HEK293T (cell line): ENCODE measurements at regions not wholly inside any gene's neighbourhood (a gene's known extent, or its start where the extent isn't known, plus 50 kb on each side); places are given as distances from the start of the nearest gene placed in this dataset.
A peak's percentile ranks its signal among the peaks of the same experiment; 100 is the strongest.
"Not testable (repeated sequence)": the region's sequence is repeated elsewhere in the genome, so short reads cannot be mapped to it uniquely, and the experiment has no call there.

Experiments
- CTCF ChIA-PET: fragments of 350-600 bp; formaldehyde crosslinking; extraction: SDS; loops from one replicate; lab custom pipeline; 2021; ENCODE audit warnings: antibody characterized with exemption, inconsistent platforms; lab: Yijun Ruan, JAX
- POLR2A ChIA-PET: fragments of 350-600 bp; formaldehyde crosslinking; extraction: SDS; loops from one replicate; lab custom pipeline; 2020; ENCODE audit warnings: antibody characterized with exemption, inconsistent platforms; lab: Yijun Ruan, JAX
- DNase-seq: peaks from one replicate; pipeline ENCODE4 v3.0.0; 2012; ENCODE audit warnings: mixed read lengths; ENCODE audit errors: extremely low spot score
- ARNT ChIP-seq: fragments of 450-650 bp; IDR thresholded peaks from 2 replicates; pipeline ENCODE4 v1.6.1; 2017; ENCODE audit warnings: mild to moderate bottlenecking
- BHLHE40 ChIP-seq: fragments of 450-650 bp; IDR thresholded peaks from 2 replicates; pipeline ENCODE4 v1.6.1; 2016; ENCODE audit warnings: mild to moderate bottlenecking, moderate library complexity, borderline replicate concordance
- CTBP1 ChIP-seq: fragments of 450-650 bp; IDR thresholded peaks from 2 replicates; pipeline ENCODE4 v1.6.1; 2016; ENCODE audit warnings: borderline replicate concordance
- ELF4 ChIP-seq: fragments of 450-650 bp; IDR thresholded peaks from 2 replicates; pipeline ENCODE4 v1.6.1; 2017; ENCODE audit warnings: antibody characterized with exemption
- FOXA1 ChIP-seq: fragments of 450-650 bp; IDR thresholded peaks from 2 replicates; pipeline ENCODE4 v1.6.1; 2016; ENCODE audit warnings: mild to moderate bottlenecking
- FOXK2 ChIP-seq: fragments of 450-650 bp; IDR thresholded peaks from 2 replicates; pipeline ENCODE4 v1.6.1; 2016; ENCODE audit warnings: mild to moderate bottlenecking
- FOXM1 ChIP-seq: fragments of 450-650 bp; IDR thresholded peaks from 2 replicates; pipeline ENCODE4 v1.6.1; 2017; ENCODE audit warnings: mild to moderate bottlenecking, borderline replicate concordance
- HDGF ChIP-seq: fragments of 450-650 bp; IDR thresholded peaks from 2 replicates; pipeline ENCODE4 v1.6.1; 2017; ENCODE audit warnings: antibody characterized with exemption, borderline replicate concordance
- L3MBTL2 ChIP-seq: fragments of 450-650 bp; conservative IDR thresholded peaks from 2 replicates; pipeline ENCODE4 v1.6.1; 2016; ENCODE audit warnings: mild to moderate bottlenecking
- LEF1 ChIP-seq: fragments of 450-650 bp; IDR thresholded peaks from 2 replicates; pipeline ENCODE4 v1.6.1; 2017; ENCODE audit warnings: mild to moderate bottlenecking, borderline replicate concordance
- NFRKB ChIP-seq: fragments of 450-650 bp; IDR thresholded peaks from 2 replicates; pipeline ENCODE4 v1.6.1; 2016; ENCODE audit warnings: mild to moderate bottlenecking, moderate library complexity
- PKNOX1 ChIP-seq: fragments of 450-650 bp; IDR thresholded peaks from 2 replicates; pipeline ENCODE4 v1.6.1; 2016
- SP1 ChIP-seq: fragments of 450-650 bp; IDR thresholded peaks from 2 replicates; pipeline ENCODE4 v1.6.1; 2017
- SUZ12 ChIP-seq: fragments of 450-650 bp; IDR thresholded peaks from 2 replicates; pipeline ENCODE4 v1.6.1; 2016; ENCODE audit warnings: mild to moderate bottlenecking
- TARDBP ChIP-seq: fragments of 450-650 bp; IDR thresholded peaks from 2 replicates; pipeline ENCODE4 v1.6.1; 2016
- ZNF384 ChIP-seq: fragments of 450-650 bp; IDR thresholded peaks from 2 replicates; pipeline ENCODE4 v1.6.1; 2016

- no peak for DNase-seq
- CTCF ChIA-PET = no interaction called here
- TF ChIP-seq PKNOX1 = no peak
- no peak for TF ChIP-seq FOXM1
- no peak for TF ChIP-seq LEF1
- TF ChIP-seq BHLHE40 = no peak
- no peak for TF ChIP-seq L3MBTL2
- TF ChIP-seq FOXA1 = no peak
- no peak for TF ChIP-seq ARNT
- no peak for TF ChIP-seq CTBP1
- TF ChIP-seq FOXK2 = no peak
- TF ChIP-seq TARDBP = no peak
- TF ChIP-seq SUZ12 = no peak
- no peak for TF ChIP-seq ZNF384
- TF ChIP-seq HDGF = no peak
- TF ChIP-seq NFRKB = no peak
- no peak for TF ChIP-seq ELF4
- TF ChIP-seq SP1 = no peak
- POLR2A ChIA-PET = no interaction called here
Measured at GRCh38 chr3:3984053-3984452, 184.8 kb downstream of the LRRN1 start.

- ChIA-PET POLR2A (no interaction called here), CTCF (no interaction called here)
- no peak for DNase-seq
- TF ChIP-seq CTBP1 (no peak), TARDBP (no peak), L3MBTL2 (no peak), FOXM1 (no peak), FOXA1 (no peak)
Measured at GRCh38 chr3:3991598-3991997, 192.4 kb downstream of the LRRN1 start.

- CTCF ChIA-PET = no interaction called here
- TF ChIP-seq CTBP1 (peak; percentile 52; the same call in 1 of the 2 replicates), HDGF (no peak), FOXA1 (0 out of 2 replicates have a peak, but pooled peaks have one; percentile 27), PKNOX1 (peak; percentile 57)
- no peak for DNase-seq
- POLR2A ChIA-PET = no interaction called here
Measured at GRCh38 chr3:3992312-3992874, 193.2 kb downstream of the LRRN1 start.

GRCh38 chr3:3998140-3998922 is 199.1 kb downstream of the LRRN1 start:
- DNase-seq = peak; percentile 25
- no peak for TF ChIP-seq SP1
- no peak for TF ChIP-seq ARNT
- TF ChIP-seq ZNF384 = no peak
- no peak for TF ChIP-seq BHLHE40
- TF ChIP-seq ELF4 = no peak
- TF ChIP-seq FOXK2 = no peak
- TF ChIP-seq NFRKB = no peak
- TF ChIP-seq TARDBP = no peak
- no peak for TF ChIP-seq FOXM1
- TF ChIP-seq FOXA1 = no peak
- no peak for TF ChIP-seq PKNOX1
- no peak for TF ChIP-seq SUZ12
- TF ChIP-seq LEF1 = no peak
- CTCF ChIA-PET = interaction anchor here (1.9 kb wide), 1 partner anchor 798 kb away, joined by 7 read pairs; no protein-coding TSS in a partner anchor
- POLR2A ChIA-PET = no interaction called here

- POLR2A ChIA-PET, CTCF ChIA-PET, DNase-seq: not testable (repeated sequence)
Measured at GRCh38 chr3:3999340-3999739, 200.1 kb downstream of the LRRN1 start.

- POLR2A ChIA-PET = no interaction called here
- TF ChIP-seq LEF1 (no peak), TARDBP (no peak), PKNOX1 (no peak), CTBP1 (no peak), BHLHE40 (no peak), FOXM1 (no peak), FOXA1 (no peak), ZNF384 (no peak), ARNT (no peak)
- CTCF ChIA-PET = no interaction called here
- no peak for DNase-seq
Measured at GRCh38 chr3:4001976-4002375, 202.7 kb downstream of the LRRN1 start.
